ENCODE measurements at regions not wholly inside any gene's neighbourhood (a gene's known extent, or its start where the extent isn't known, plus 50 kb on each side); places are given as distances from the start of the nearest gene placed in this dataset.

GRCh38 chr3:117126946-117127546, 417.5 kb downstream of the TUSC7 start:
- DNase-seq (ENCODE audit: low spot score in 2 of 2), result no peak
- ATAC-seq, result no peak
- H3K36me3 Mint-ChIP-seq, result no peaks in the 10 kb centered on the region
- H3K4me1 Mint-ChIP-seq, result no peaks in the 10 kb centered on the region
- no peak overlapping the region for H3K4me3 Mint-ChIP-seq
- peaks cover 12% of the 10 kb centered on the region for H3K9me3 Mint-ChIP-seq
- H3K27ac Mint-ChIP-seq, result no peak overlapping the region

DNA sequence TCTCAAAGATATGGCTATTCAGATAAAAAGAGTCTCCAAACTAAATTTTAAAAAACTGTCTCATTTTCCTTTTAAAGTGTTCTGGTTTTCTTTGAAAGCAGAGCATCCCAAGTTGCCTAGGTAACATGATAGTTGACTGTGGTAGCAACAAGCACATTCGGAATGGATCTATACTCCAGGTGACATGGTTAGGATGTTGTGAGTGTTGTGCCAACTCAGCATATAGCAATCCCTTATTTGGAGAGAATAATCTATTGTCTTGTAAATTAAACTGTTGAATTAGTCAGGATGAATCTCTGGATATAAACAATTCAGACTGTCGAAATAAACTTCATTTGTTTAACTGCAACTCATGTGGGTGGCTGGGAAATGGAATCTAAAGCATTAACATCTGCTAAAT, 418.6 kb downstream of the TUSC7 start:
- no peak for ATAC-seq
- Mint-ChIP-seq H3K4me1 (no peaks in the 10 kb centered on the region), H3K4me3 (no peak overlapping the region), H3K36me3 (no peaks in the 10 kb centered on the region), H3K27ac (no peak overlapping the region), H3K9me3 (peaks cover 12% of the 10 kb centered on the region)
- DNase-seq (ENCODE audit: low spot score in 2 of 2), result no peak

DNA sequence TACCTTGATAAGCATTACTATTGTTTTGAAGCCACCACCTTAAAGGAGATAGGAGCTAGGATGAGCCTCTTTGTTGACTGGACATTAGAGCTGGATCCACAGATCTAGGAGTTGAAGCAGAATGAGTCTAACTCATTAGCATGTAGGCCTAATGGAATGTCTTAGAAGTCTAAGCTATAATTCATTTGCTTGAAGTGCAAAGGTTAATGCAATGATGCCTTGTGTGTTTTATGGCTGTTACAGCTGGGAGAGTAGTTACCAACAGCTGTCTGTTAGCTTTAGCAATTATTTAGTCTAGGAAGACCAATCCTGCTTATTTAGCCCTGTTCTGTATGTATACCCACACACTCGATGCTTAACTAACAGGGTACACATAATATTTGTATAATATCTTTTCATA, 419.3 kb downstream of the TUSC7 start:
- Mint-ChIP-seq H3K9me3 (peaks cover 12% of the 10 kb centered on the region), H3K36me3 (no peaks in the 10 kb centered on the region), H3K4me3 (no peak overlapping the region), H3K27ac (no peak overlapping the region), H3K4me1 (no peaks in the 10 kb centered on the region)
- DNase-seq (ENCODE audit: low spot score in 2 of 2) (no peak), ATAC-seq (no peak)

GRCh38 chr3:117129516-117129915, 419.9 kb downstream of the TUSC7 start:
- ATAC-seq (no peak), DNase-seq (ENCODE audit: low spot score in 2 of 2) (no peak)
- Mint-ChIP-seq H3K4me1 (no peaks in the 10 kb centered on the region), H3K36me3 (no peaks in the 10 kb centered on the region), H3K9me3 (peaks cover 15% of the 10 kb centered on the region), H3K4me3 (no peak overlapping the region), H3K27ac (no peak overlapping the region)

DNA sequence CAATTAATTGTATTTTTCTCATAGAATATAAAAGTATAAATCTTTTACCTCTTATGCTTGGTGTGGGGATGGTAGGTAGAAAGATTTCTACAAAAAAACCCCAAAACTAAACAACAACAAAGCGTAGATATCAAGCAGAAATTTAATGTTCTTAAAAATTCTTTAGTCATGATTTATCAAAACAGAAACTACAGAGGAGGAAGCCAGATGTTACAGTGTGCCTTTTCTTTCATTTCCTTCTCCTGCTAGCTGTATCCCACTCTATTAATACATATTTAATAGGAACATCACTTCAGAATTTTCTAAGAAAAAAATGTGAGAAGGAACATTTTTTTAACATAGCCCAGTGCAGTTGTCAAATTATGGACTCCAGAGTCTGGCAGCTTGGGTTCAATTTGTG, 420.6 kb downstream of the TUSC7 start:
- H3K27ac Mint-ChIP-seq, result no peak overlapping the region
- no peak overlapping the region for H3K4me3 Mint-ChIP-seq
- DNase-seq (ENCODE audit: low spot score in 2 of 2) (no peak), ATAC-seq (no peak)
- peaks cover 15% of the 10 kb centered on the region for H3K9me3 Mint-ChIP-seq
- no peaks in the 10 kb centered on the region for H3K4me1 Mint-ChIP-seq
- H3K36me3 Mint-ChIP-seq, result no peaks in the 10 kb centered on the region

DNA sequence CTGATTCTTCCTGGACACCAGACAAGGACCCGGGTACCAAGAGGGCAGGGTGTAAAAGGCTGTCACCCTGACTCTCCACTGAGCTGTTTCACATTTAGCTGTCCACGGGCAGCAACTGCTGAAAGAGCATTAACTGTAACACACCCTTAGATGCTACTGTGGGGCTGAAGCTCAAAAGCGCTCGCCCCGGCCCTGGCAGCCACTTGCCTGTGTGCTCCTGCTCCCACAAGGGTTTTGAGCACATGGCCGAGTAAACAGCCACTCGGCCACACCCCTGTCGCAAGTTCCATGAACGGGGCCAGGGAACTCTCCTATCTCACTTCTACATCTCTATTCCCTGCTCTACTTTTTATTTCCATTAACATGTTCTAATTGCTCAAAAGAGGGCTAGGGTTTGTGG, 421.7 kb downstream of the TUSC7 start:
- Mint-ChIP-seq H3K27ac (no peak overlapping the region), H3K4me1 (no peaks in the 10 kb centered on the region), H3K4me3 (no peak overlapping the region), H3K36me3 (no peaks in the 10 kb centered on the region), H3K9me3 (peaks cover 15% of the 10 kb centered on the region)
- ATAC-seq (no peak), DNase-seq (ENCODE audit: low spot score in 2 of 2) (no peak)

DNA sequence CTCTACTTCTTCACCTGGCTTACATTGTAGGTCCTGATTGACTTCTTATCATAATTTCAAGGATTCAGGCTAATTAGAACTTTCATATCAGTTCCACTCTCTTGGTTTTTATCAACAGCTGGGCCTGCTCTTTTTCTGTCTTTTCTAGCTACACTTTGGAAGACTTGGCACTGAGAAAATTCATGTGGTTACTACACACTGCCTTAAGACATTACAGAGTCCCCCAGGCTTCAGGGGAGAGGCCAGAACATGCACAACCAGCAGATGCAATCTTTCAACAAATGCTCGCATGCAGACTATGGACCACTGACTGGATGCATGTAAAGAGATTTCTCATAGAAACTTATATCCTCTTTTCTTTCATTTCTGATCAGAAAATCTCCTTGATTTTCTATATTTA, 423.5 kb downstream of the TUSC7 start:
- Mint-ChIP-seq H3K27ac (no peak overlapping the region), H3K4me3 (no peak overlapping the region), H3K9me3 (peaks cover 9% of the 10 kb centered on the region), H3K4me1 (no peaks in the 10 kb centered on the region), H3K36me3 (no peaks in the 10 kb centered on the region)
- DNase-seq (ENCODE audit: low spot score in 2 of 2) (no peak), ATAC-seq (no peak)

DNA sequence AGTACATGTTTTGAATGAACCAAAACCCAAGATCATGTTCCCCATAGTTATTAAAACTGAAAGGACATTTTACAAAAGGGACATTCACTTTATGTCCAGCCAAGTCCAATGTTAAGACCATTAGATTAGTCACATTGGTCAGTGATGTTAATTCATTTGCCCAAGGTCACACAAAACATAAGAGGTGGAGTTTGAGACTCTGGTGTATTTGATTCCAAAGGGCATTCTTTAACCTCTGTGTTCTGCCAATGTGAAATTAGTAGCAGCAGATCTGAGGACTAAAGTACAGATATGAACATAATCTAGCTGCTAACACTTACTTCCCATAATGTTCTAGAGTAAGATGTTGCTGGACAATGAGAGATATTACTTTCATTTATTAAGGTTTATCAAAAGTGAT, 425.6 kb downstream of the TUSC7 start:
- ATAC-seq (no peak), DNase-seq (ENCODE audit: low spot score in 2 of 2) (no peak)
- peaks cover 12% of the 10 kb centered on the region for H3K9me3 Mint-ChIP-seq
- H3K27ac Mint-ChIP-seq, result no peak overlapping the region
- no peaks in the 10 kb centered on the region for H3K4me1 Mint-ChIP-seq
- H3K4me3 Mint-ChIP-seq, result no peak overlapping the region
- no peaks in the 10 kb centered on the region for H3K36me3 Mint-ChIP-seq

- no peak for DNase-seq (ENCODE audit: low spot score in 2 of 2)
- no peak for ATAC-seq
- Mint-ChIP-seq H3K36me3 (no peaks in the 10 kb centered on the region), H3K27ac (no peak overlapping the region), H3K4me3 (no peak overlapping the region), H3K4me1 (no peaks in the 10 kb centered on the region), H3K9me3 (peaks cover 9% of the 10 kb centered on the region)
Observed at GRCh38 chr3:117136003-117136402, 426.4 kb downstream of the TUSC7 start.

- DNase-seq (ENCODE audit: low spot score in 2 of 2) (no peak), ATAC-seq (no peak)
- Mint-ChIP-seq H3K4me1 (no peaks in the 10 kb centered on the region), H3K36me3 (no peaks in the 10 kb centered on the region), H3K4me3 (no peak overlapping the region), H3K9me3 (peaks cover 6% of the 10 kb centered on the region), H3K27ac (no peak overlapping the region)
Observed at GRCh38 chr3:117137065-117137464, 427.5 kb downstream of the TUSC7 start.

DNA sequence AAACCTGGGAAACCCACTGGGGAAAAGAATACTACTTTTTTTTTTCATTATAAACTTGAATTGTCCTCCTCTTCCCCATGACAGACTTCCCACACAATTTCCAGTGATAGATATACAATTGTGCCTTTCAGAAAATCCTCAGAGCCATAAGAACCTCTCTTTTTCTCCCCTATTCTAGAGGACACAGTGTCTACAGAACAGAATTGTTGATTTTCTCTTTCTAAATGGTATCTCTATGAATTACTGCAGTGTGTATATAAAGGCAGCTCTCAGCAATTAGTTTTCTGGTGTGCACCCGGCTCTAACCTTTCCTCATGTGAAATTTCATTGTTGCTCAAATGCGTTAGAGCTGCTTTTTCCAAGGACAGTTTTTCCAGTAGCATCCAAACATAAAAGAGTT, 430.1 kb downstream of the TUSC7 start:
- Mint-ChIP-seq H3K4me1 (no peaks in the 10 kb centered on the region), H3K27ac (no peak overlapping the region), H3K9me3 (peaks cover 15% of the 10 kb centered on the region), H3K4me3 (no peak overlapping the region), H3K36me3 (no peaks in the 10 kb centered on the region)
- DNase-seq (ENCODE audit: low spot score in 2 of 2) (no peak), ATAC-seq (no peak)

DNA sequence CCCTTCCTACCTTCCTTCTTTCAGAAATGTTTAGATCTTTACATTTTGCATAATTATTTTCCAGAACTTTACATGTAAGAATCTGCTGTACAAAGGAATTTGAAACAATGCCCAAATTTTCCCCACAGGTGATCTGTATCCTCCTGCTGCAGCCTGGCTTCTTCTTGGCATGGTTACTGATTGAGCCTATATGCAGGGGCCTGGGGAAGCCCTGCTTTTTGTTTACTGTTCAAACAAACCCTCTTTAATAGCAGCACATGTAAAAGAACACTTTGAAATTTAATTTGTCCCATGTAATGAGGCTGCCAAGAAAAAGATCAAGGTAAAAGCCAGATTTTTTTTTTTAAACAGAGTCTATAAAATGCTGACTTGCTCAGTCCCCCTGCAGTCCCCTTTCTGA, 432.2 kb downstream of the TUSC7 start:
- Mint-ChIP-seq H3K9me3 (peaks cover 20% of the 10 kb centered on the region), H3K27ac (no peak overlapping the region), H3K4me3 (no peak overlapping the region), H3K36me3 (no peaks in the 10 kb centered on the region), H3K4me1 (no peaks in the 10 kb centered on the region)
- DNase-seq (ENCODE audit: low spot score in 2 of 2) (no peak), ATAC-seq (no peak)

- no peak overlapping the region for H3K27ac Mint-ChIP-seq
- DNase-seq (ENCODE audit: low spot score in 2 of 2), result no peak
- ATAC-seq, result no peak
- H3K4me1 Mint-ChIP-seq, result no peaks in the 10 kb centered on the region
- peaks cover 17% of the 10 kb centered on the region for H3K9me3 Mint-ChIP-seq
- H3K36me3 Mint-ChIP-seq, result no peaks in the 10 kb centered on the region
- H3K4me3 Mint-ChIP-seq, result no peak overlapping the region
Observed at GRCh38 chr3:117144853-117145252, 435.3 kb downstream of the TUSC7 start.

GRCh38 chr3:117145677-117146076, 436.1 kb downstream of the TUSC7 start:
- Mint-ChIP-seq H3K36me3 (no peaks in the 10 kb centered on the region), H3K4me1 (no peaks in the 10 kb centered on the region), H3K27ac (no peak overlapping the region), H3K9me3 (peaks cover 17% of the 10 kb centered on the region), H3K4me3 (no peak overlapping the region)
- ATAC-seq (no peak), DNase-seq (ENCODE audit: low spot score in 2 of 2) (no peak)

GRCh38 chr3:117146571-117146970, 437.0 kb downstream of the TUSC7 start:
- ATAC-seq, result no peak
- no peak overlapping the region for H3K4me3 Mint-ChIP-seq
- DNase-seq (ENCODE audit: low spot score in 2 of 2), result no peak
- H3K4me1 Mint-ChIP-seq, result no peaks in the 10 kb centered on the region
- peaks cover 21% of the 10 kb centered on the region for H3K9me3 Mint-ChIP-seq
- no peaks in the 10 kb centered on the region for H3K36me3 Mint-ChIP-seq
- H3K27ac Mint-ChIP-seq, result no peak overlapping the region

- Mint-ChIP-seq H3K4me3 (no peak overlapping the region), H3K9me3 (peaks cover 15% of the 10 kb centered on the region), H3K4me1 (no peaks in the 10 kb centered on the region), H3K27ac (no peak overlapping the region), H3K36me3 (no peaks in the 10 kb centered on the region)
- ATAC-seq (no peak), DNase-seq (ENCODE audit: low spot score in 2 of 2) (no peak)
Observed at GRCh38 chr3:117149584-117149983, 440.0 kb downstream of the TUSC7 start.

DNA sequence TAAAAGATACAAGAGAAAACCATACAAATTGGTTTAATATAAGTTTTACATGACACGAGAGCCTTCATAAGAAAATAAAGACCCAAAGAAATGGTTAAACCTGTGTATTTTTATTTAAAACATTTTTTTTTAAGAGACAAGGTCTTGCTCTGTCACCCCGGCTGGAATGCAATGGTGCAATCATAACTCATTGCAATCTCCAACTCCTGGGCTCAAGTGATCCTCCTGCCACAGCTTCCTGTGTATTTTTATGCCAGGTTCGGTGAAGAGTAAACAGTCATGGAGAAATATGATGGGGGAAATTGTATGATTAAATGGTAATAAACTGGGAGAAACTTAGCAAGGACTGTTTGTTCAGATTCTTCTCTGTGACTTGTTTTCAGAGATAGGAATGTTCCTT, 441.0 kb downstream of the TUSC7 start:
- H3K4me3 Mint-ChIP-seq, result no peak overlapping the region
- H3K27ac Mint-ChIP-seq, result no peak overlapping the region
- H3K4me1 Mint-ChIP-seq, result no peaks in the 10 kb centered on the region
- no peak for DNase-seq (ENCODE audit: low spot score in 2 of 2)
- peaks cover 12% of the 10 kb centered on the region for H3K9me3 Mint-ChIP-seq
- ATAC-seq, result no peak
- H3K36me3 Mint-ChIP-seq, result no peaks in the 10 kb centered on the region

Measured in stimulated activated effector memory CD8-positive, alpha-beta T cell treated with anti-CD3 and anti-CD28 coated beads, Interleukin-12 subunit alpha, Interleukin-12 subunit beta, amount 100 ng/mL, for 72 hours (primary cell).